Gastroesophageal sphincter (tissue), 4 donors: ENCODE measurements at regions not wholly inside any gene's neighbourhood (a gene's known extent, or its start where the extent isn't known, plus 50 kb on each side); places are given as distances from the start of the nearest gene placed in this dataset.

Experiments
- ATAC-seq: fragments of 150-250 bp; one replicate; pipeline ENCODE4 v1.9.1; 2016; ENCODE audit warnings: mild to moderate bottlenecking, moderate library complexity
- H3K27ac ChIP-seq, 4 donors: fragments of 200-600 bp; sonication (generic) in 3 of 4; 1 replicate in 3 of 4; 2 replicates in 1 of 4; pipeline ENCODE4 v1.5.1; 2016 to 2019
- H3K27me3 ChIP-seq: fragments of 200-600 bp; sonication (generic); one replicate; pipeline ENCODE4 v1.5.1; 2019
- H3K36me3 ChIP-seq, 2 donors: fragments of 200-600 bp; sonication (generic); one replicate each; pipeline ENCODE4 v1.5.1; 2019; ENCODE audit warnings: control low read depth in 1 of 2
- H3K4me1 ChIP-seq, 3 donors: fragments of 200-600 bp; sonication (generic); 1 replicate in 2 of 3; 2 replicates in 1 of 3; pipeline ENCODE4 v1.5.1; 2016 to 2019; ENCODE audit warnings: control low read depth in 2 of 3
- H3K4me3 ChIP-seq, 2 donors: fragments of 200-600 bp; sonication (generic); one replicate each; pipeline ENCODE4 v1.5.1; 2019; ENCODE audit warnings: mild to moderate bottlenecking in 1 of 2, moderate library complexity in 1 of 2
- H3K9me3 ChIP-seq, 3 donors: fragments of 200-600 bp; sonication (generic); one replicate each; pipeline ENCODE4 v1.5.1; 2017 to 2019; ENCODE audit warnings: control low read depth in 2 of 3
- EP300 ChIP-seq: sonication (generic); formaldehyde crosslinking; IDR thresholded peaks from one replicate; pipeline ENCODE4 v1.6.1; 2017; ENCODE audit warnings: antibody characterized with exemption, mild to moderate bottlenecking
- POLR2A ChIP-seq, 2 donors: fragments of 450-650 bp; IDR thresholded peaks; one replicate each; pipeline ENCODE4 v1.6.1; 2017; ENCODE audit warnings: antibody characterized with exemption in 2 of 2, mild to moderate bottlenecking in 2 of 2, moderate library complexity in 1 of 2
- POLR2AphosphoS5 ChIP-seq: sonication (generic); formaldehyde crosslinking; IDR thresholded peaks from one replicate; pipeline ENCODE4 v1.6.1; 2017; ENCODE audit warnings: antibody characterized with exemption
- WGBS, 2 donors: methylation state at CpG; one replicate each; pipeline ENCODE4 v1.1.5; 2018; ENCODE audit warnings: low coverage in 1 of 2; 5-methylcytosine and 5-hydroxymethylcytosine counted together
- TF ChIP-seq, protein P1 (sequence below), 4 experiments: fragments of 200-600 bp in 2 of 4; fragments of 450-650 bp in 2 of 4; sonication (generic) in 1 of 4; IDR thresholded peaks; one replicate each; pipeline ENCODE4 v1.5.1; 2017 to 2019; ENCODE audit warnings: antibody characterized with exemption in 4 of 4, mild to moderate bottlenecking in 2 of 4, moderate library complexity in 2 of 4

DNA sequence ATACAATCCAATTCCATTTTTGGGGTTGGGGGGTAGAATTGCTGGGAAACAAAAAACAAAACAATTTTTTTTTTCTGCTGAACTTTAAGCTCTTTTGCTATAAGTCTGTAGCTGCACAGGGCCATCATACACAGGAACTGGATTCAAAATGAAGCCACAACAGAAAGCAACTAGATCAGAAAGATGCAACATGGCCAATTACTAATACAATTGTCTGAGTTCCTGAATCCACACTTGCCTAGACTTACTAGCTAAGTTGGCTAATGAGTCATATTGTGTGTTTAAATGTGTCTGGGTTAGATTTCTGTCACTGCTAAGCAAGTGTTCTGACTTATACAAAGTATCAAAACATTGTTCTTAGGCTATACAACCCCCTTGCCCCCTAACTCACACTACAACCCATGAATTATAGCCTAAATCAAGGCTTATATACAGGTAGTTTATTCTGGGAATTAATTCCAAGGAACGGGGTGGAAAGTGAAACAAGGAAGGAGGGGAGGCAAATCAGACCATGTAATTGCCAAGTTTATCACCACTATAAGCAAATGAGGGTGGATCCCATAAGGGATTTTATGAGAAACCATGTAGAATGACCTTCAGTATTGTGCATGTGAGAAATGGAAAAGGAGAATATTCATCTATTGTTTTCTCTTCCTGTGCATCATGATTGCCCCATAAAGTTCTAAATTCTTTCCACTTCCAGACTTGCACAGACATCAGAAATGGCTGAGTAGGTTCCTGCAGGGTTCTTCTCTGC is 337.9 kb upstream of the SORCS1 start:
- no peaks in the 10 kb centered on the region for H3K4me1 ChIP-seq
- H3K9me3 ChIP-seq: peaks cover 0 to 9% (median 0%) of the 10 kb centered on the region in 3 donors
- 56 to 100% methylated on average over 1 of the region's 1 CpG for WGBS, 2 donors
- no peaks in the 10 kb centered on the region for H3K27me3 ChIP-seq
- TF ChIP-seq EP300 (no peak), POLR2AphosphoS5 (no peak), POLR2A (IDR thresholded peaks at IDR 0.05) (no peak)
- TF ChIP-seq, protein P1, sequence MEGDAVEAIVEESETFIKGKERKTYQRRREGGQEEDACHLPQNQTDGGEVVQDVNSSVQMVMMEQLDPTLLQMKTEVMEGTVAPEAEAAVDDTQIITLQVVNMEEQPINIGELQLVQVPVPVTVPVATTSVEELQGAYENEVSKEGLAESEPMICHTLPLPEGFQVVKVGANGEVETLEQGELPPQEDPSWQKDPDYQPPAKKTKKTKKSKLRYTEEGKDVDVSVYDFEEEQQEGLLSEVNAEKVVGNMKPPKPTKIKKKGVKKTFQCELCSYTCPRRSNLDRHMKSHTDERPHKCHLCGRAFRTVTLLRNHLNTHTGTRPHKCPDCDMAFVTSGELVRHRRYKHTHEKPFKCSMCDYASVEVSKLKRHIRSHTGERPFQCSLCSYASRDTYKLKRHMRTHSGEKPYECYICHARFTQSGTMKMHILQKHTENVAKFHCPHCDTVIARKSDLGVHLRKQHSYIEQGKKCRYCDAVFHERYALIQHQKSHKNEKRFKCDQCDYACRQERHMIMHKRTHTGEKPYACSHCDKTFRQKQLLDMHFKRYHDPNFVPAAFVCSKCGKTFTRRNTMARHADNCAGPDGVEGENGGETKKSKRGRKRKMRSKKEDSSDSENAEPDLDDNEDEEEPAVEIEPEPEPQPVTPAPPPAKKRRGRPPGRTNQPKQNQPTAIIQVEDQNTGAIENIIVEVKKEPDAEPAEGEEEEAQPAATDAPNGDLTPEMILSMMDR (IDR thresholded peaks at IDR 0.05): no peak
- no peak for ATAC-seq
- no peak overlapping the region for H3K4me3 ChIP-seq
- no peak overlapping the region for H3K27ac ChIP-seq
- H3K36me3 ChIP-seq: no peaks in the 10 kb centered on the region

DNA sequence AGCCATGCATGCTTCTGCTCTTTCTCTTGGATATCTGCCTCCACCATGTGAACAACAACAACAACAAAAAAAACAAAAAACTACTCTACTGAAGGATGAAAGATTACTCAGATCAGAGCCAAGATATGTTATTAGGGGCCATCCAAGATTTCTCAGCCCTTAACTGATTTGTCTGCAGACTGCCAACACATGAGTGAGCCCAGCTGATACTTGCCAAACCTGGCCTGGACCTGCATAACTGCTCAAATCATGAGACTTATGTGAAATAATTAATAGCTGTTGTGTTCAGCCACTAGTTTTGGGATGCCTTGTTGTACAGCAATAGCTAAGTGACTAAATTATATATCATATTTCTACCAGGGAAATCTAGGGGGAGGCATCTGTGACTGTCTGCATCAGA is 334.5 kb upstream of the SORCS1 start:
- no peak for ATAC-seq

DNA sequence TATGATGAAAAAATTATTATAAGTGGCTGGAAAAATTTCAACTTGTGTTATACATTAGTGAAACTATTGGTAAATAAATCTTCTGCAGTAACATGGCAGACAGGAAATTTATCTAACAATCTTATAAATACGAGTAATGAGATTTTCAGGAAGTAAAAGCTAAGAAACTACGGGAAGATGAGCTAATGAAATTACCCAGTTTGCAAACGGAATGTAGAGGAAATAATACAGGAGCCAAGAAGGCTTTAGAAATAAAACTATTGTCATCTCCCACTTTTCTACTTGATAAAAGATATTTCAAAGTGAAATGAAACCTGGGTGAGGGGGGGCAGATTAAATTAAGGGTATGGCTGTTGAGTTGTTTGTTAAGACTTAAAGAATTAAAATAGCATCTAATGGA is 332.5 kb upstream of the SORCS1 start:
- Histone ChIP-seq H3K9me3 (no peaks in the 10 kb centered on the region), H3K4me3 (no peak overlapping the region), H3K36me3 (no peaks in the 10 kb centered on the region), H3K4me1 (no peaks in the 10 kb centered on the region), H3K27me3 (no peaks in the 10 kb centered on the region), H3K27ac (no peak overlapping the region)
- WGBS, 2 donors: 56 to 87% methylated on average over 3 of the region's 3 CpGs
- no peak for ATAC-seq
- TF ChIP-seq, protein P1 (IDR thresholded peaks at IDR 0.05): no peak
- TF ChIP-seq EP300 (no peak), POLR2AphosphoS5 (no peak), POLR2A (IDR thresholded peaks at IDR 0.05) (no peak)

More for the DNA sequence above, 334.5 kb upstream of the SORCS1 start:
- H3K27me3 ChIP-seq: no peaks in the 10 kb centered on the region
- no peak for TF ChIP-seq EP300
- TF ChIP-seq POLR2AphosphoS5: no peak
- no peak for TF ChIP-seq POLR2A (IDR thresholded peaks at IDR 0.05)
- TF ChIP-seq, protein P1 (IDR thresholded peaks at IDR 0.05): no peak
- H3K4me3 ChIP-seq: no peak overlapping the region
- H3K27ac ChIP-seq: no peak overlapping the region
- no peaks in the 10 kb centered on the region for H3K36me3 ChIP-seq
- H3K4me1 ChIP-seq: no peaks in the 10 kb centered on the region
- peaks cover 0 to 9% (median 0%) of the 10 kb centered on the region in 3 donors for H3K9me3 ChIP-seq

DNA sequence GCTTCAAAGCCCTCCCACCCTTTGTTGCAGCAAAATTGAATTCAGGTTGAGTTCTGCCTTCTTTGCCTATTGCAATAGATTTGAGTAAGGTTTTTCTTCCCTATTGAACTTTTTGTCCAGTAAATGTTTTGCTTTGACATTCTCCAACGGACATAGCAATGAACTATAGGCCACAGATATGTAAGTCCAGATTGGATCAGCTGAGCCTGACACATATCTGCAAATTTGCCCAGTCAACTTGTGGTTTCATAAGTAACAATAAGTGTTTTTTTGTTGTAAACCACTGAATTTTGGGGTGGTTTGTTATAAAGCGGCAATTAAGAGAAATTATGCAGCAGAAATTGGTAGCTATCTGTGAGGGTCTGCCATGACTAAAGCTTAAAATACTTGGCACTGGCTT is 332.1 kb upstream of the SORCS1 start:
- Histone ChIP-seq H3K4me1 (no peaks in the 10 kb centered on the region), H3K4me3 (no peak overlapping the region), H3K36me3 (no peaks in the 10 kb centered on the region), H3K27ac (no peak overlapping the region), H3K9me3 (no peaks in the 10 kb centered on the region), H3K27me3 (no peaks in the 10 kb centered on the region)
- no peak for ATAC-seq
- TF ChIP-seq EP300 (no peak), POLR2AphosphoS5 (no peak)
- TF ChIP-seq, protein P1 (IDR thresholded peaks at IDR 0.05): no peak
- 62% methylated on average over 2 of the region's 2 CpGs; no CpG with 5 or more reads in 1 of the 2 donors for WGBS, 2 donors

DNA sequence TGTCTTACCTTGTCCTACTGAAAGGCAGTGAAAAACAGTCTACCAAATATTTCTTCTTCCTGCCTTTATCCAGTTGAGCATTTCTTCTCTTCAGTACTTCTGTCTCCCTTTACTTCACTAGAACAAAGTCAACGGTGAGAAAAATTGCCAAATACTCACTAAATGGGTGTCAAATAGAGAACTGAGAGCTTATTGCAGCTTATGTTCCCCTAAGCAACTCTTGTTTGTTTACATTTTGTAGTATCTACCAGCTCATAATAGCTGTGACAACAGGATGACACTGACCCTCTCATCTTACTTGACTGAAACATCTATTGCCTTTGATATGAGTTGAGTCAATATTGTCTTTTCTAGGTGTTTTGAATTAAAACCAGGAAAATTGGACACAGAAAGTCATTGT is 327.9 kb upstream of the SORCS1 start:
- ATAC-seq: no peak
- Histone ChIP-seq H3K4me3 (no peak overlapping the region), H3K9me3 (no peaks in the 10 kb centered on the region), H3K36me3 (no peaks in the 10 kb centered on the region), H3K27ac (no peak overlapping the region), H3K4me1 (no peaks in the 10 kb centered on the region), H3K27me3 (no peaks in the 10 kb centered on the region)
- TF ChIP-seq POLR2AphosphoS5 (no peak), POLR2A (IDR thresholded peaks at IDR 0.05) (no peak), EP300 (no peak)
- TF ChIP-seq, protein P1 (IDR thresholded peaks at IDR 0.05): no peak
- 48 to 92% methylated on average over 1 of the region's 1 CpG for WGBS, 2 donors
